EL (cell line): ENCODE measurements at regions not wholly inside any gene's neighbourhood (a gene's known extent, or its start where the extent isn't known, plus 50 kb on each side); places are given as distances from the start of the nearest gene placed in this dataset.

ENCODE experiments used
- DNase-seq: peaks from one replicate; pipeline ENCODE4 v3.0.0-alpha.2; 2016

GRCh38 chr10:1846032-1846431 lies 108.7 kb upstream of the ADARB2 start:
- no peak for DNase-seq

- DNase-seq, result no peak
These were observed 104.4 kb upstream of the ADARB2 start for GRCh38 chr10:1841759-1842158.

GRCh38 chr10:1829712-1830111 lies 92.4 kb upstream of the ADARB2 start:
- no peak for DNase-seq

GRCh38 chr10:1824928-1825327 lies 87.6 kb upstream of the ADARB2 start:
- DNase-seq, result no peak

GRCh38 chr10:1814556-1814955 lies 77.2 kb upstream of the ADARB2 start:
- DNase-seq, result no peak

GRCh38 chr10:1809139-1809741 lies 71.9 kb upstream of the ADARB2 start:
- no peak for DNase-seq

GRCh38 chr10:1807924-1808323 lies 70.6 kb upstream of the ADARB2 start:
- DNase-seq, result no peak

GRCh38 chr10:1807196-1807595 lies 69.9 kb upstream of the ADARB2 start:
- DNase-seq, result no peak

GRCh38 chr10:1802413-1802812 lies 65.1 kb upstream of the ADARB2 start:
- DNase-seq, result no peak

GRCh38 chr10:1788401-1788800 lies 51.1 kb upstream of the ADARB2 start:
- no peak for DNase-seq
